Right lobe of liver (tissue), 6 donors: ENCODE measurements at regions not wholly inside any gene's neighbourhood (a gene's known extent, or its start where the extent isn't known, plus 50 kb on each side); places are given as distances from the start of the nearest gene placed in this dataset.

ENCODE experiments used
- ATAC-seq, 4 donors: fragments of 200-7000 bp; cut with Tn5 transposase; one replicate each; pipeline ENCODE4 v1.9.1; 2020; ENCODE audit warnings: mild to moderate bottlenecking in 4 of 4, moderate library complexity in 4 of 4
- DNase-seq, 3 donors: peaks; one replicate each; pipeline ENCODE4 v3.0.0-alpha.2; 2020
- H3K27ac ChIP-seq, 3 donors: fragments of 200-600 bp; one replicate each; pipeline ENCODE4 v1.8.0; 2022
- H3K27me3 ChIP-seq, 2 donors: fragments of 200-600 bp; one replicate each; pipeline ENCODE4 v1.8.0; 2022
- H3K36me3 ChIP-seq, 4 donors: fragments of 200-600 bp; sonication (generic) in 1 of 4; one replicate each; pipeline versions ENCODE4 v1.5.1 to v1.8.0; 2017 to 2022; ENCODE audit warnings: control low read depth in 1 of 4
- H3K4me1 ChIP-seq, 4 donors: fragments of 200-600 bp; sonication (generic) in 1 of 4; one replicate each; pipeline versions ENCODE4 v1.5.1 to v1.8.0; 2017 to 2022; ENCODE audit warnings: control low read depth in 1 of 4
- H3K4me3 ChIP-seq, 3 donors: fragments of 200-600 bp; one replicate each; pipeline ENCODE4 v1.8.0; 2022
- H3K9me3 ChIP-seq, 4 donors: fragments of 200-600 bp; sonication (generic) in 1 of 4; one replicate each; pipeline versions ENCODE4 v1.5.1 to v1.8.0; 2017 to 2022; ENCODE audit warnings: control low read depth in 1 of 4
- POLR2A ChIP-seq: fragments of 450-650 bp; IDR thresholded peaks from one replicate; pipeline ENCODE4 v1.6.1; 2017; ENCODE audit warnings: antibody characterized with exemption, mild to moderate bottlenecking
- WGBS: methylation state at CpG from one replicate; pipeline ENCODE4 v1.1.6; 2018; ENCODE audit warnings: low coverage, low lambda C conversion rate; ENCODE audit not compliant: insufficient coverage; ENCODE audit errors: missing lambda C conversion rate; 5-methylcytosine and 5-hydroxymethylcytosine counted together
- intact Hi-C, 2 donors: fragments of 100-400 bp; cut with DNase I; formaldehyde crosslinking; loops; one replicate each; pipeline versions ENCODE4 v1.11.2 to v1.14.1; 2022
- TF ChIP-seq, protein P1 (sequence below), 4 donors: fragments of 200-600 bp in 3 of 4; fragments of 450-650 bp in 1 of 4; IDR thresholded peaks; one replicate each; pipeline versions ENCODE4 v1.5.1 to v1.8.0; 2016 to 2022; ENCODE audit warnings: antibody characterized with exemption in 4 of 4, mild to moderate bottlenecking in 2 of 4
- donor health status: DM: no; HTN: yes; CAD: no.
- donor health status: DM: no; HTN: no; CAD: no.
- donor health status: DM: no; HTN: no; CAD: no.
- donor health status: DM: no; HTN: yes; CAD: no.
- donor health status: DM: no; HTN: yes; CAD: no.

DNA sequence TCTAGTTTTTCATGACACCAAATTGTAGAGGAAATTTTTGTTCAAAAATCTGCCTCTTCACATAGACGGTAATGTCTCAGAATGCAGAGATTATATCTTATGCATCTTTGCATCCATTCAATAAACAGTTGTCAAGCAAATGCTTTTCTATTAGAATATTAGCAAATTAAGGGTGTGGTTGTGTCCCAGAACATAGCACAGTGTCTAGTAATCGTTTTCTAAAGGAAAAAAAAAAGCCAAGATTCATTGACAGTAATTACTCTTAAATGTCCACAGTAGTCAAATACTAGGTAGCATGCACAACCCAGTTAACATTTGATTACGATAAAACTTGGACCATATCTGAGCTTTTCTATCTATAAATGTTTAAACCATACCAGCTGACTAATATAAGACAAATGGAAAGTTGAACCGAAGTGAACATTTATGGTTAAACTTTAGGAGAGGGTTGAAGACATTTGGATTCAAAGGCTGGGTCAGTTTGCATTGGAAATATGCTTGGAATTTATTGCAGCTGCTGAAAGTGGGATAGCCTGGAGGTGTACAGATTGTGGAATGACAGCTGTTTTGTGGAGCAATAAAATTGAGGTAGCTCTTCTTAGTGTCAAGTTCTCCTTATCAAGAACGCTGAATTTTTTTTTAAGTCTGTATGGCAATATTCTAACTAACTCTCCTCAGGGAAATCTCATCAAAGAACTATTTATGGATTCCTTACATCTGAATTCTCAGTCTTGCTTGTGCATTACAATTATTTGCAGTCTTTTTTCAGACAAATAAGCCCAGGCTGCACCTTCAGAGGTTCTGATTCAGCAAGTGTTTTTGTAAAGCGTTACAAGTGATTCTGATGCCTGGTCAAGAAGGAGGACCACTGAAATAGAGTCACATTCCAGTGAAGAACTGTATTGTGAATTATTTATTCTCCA is 66.7 kb upstream of the ATP2B1 start:
- 71% methylated on average over 6 of the region's 6 CpGs for WGBS
- DNase-seq (no peak), ATAC-seq (no peak)
- no peaks in the 10 kb centered on the region for H3K9me3 ChIP-seq
- intact Hi-C loops, result no loop called here
- H3K36me3 ChIP-seq, result no peaks in the 10 kb centered on the region
- H3K27me3 ChIP-seq, result no peaks in the 10 kb centered on the region
- no peak overlapping the region for H3K27ac ChIP-seq
- H3K4me1 ChIP-seq, result no peaks in the 10 kb centered on the region
- no peak overlapping the region for H3K4me3 ChIP-seq
- TF ChIP-seq, protein P1, sequence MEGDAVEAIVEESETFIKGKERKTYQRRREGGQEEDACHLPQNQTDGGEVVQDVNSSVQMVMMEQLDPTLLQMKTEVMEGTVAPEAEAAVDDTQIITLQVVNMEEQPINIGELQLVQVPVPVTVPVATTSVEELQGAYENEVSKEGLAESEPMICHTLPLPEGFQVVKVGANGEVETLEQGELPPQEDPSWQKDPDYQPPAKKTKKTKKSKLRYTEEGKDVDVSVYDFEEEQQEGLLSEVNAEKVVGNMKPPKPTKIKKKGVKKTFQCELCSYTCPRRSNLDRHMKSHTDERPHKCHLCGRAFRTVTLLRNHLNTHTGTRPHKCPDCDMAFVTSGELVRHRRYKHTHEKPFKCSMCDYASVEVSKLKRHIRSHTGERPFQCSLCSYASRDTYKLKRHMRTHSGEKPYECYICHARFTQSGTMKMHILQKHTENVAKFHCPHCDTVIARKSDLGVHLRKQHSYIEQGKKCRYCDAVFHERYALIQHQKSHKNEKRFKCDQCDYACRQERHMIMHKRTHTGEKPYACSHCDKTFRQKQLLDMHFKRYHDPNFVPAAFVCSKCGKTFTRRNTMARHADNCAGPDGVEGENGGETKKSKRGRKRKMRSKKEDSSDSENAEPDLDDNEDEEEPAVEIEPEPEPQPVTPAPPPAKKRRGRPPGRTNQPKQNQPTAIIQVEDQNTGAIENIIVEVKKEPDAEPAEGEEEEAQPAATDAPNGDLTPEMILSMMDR (IDR thresholded peaks at IDR 0.05), result no peak
- TF ChIP-seq POLR2A, result no peak

DNA sequence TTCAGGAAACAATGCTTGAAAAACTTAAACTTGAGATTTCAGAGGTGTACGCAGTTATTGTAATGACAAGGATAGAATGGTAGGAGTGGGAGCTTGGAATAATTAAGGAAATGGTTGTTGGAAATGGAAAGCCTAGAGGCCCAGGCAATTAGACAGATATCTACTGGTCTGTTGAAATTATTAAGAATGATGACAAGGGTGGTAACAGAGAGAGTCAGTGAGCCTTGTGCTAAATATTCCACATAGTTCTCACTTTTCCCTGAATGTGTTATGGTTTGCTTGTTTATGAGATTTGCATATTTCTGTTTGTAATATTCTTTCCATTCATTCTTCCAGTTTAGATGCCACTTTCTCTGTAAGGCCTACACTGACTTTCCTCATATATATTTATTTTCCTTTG is 66.0 kb upstream of the ATP2B1 start:
- Histone ChIP-seq H3K36me3 (no peaks in the 10 kb centered on the region), H3K27ac (no peak overlapping the region)
- 83% methylated on average over 1 of the region's 1 CpG for WGBS

DNA sequence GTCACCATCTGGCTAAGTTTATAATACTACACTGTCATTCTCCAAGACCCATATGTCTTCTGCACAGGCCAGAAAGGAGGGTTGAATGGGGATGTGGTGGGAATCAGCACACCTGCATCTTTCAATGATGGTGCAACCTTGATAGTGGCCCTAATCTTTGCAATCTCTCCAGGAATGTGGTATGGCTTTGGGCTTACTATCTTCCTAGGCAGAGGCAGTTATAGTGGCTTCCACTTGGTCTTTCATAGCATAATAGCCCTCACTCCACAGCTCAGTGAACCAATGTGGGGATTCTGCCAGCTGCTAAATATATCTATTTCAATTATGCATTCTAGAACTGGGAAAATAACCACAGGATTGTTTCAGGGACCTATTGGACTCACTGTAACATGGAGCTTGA is 61.8 kb upstream of the ATP2B1 start:
- TF ChIP-seq POLR2A, result no peak
- TF ChIP-seq, protein P1 (IDR thresholded peaks at IDR 0.05), result no peak
- Histone ChIP-seq H3K27ac (no peak overlapping the region), H3K36me3 (no peaks in the 10 kb centered on the region), H3K4me3 (no peak overlapping the region), H3K27me3 (no peaks in the 10 kb centered on the region), H3K4me1 (no peaks in the 10 kb centered on the region), H3K9me3 (no peaks in the 10 kb centered on the region)
- DNase-seq (no peak), ATAC-seq (no peak)
- intact Hi-C loops, result no loop called here

More for the DNA sequence above, 66.0 kb upstream of the ATP2B1 start:
- no peak for TF ChIP-seq POLR2A
- TF ChIP-seq, protein P1 (IDR thresholded peaks at IDR 0.05), result no peak
- no peaks in the 10 kb centered on the region for H3K4me1 ChIP-seq
- H3K27me3 ChIP-seq, result no peaks in the 10 kb centered on the region
- no peaks in the 10 kb centered on the region for H3K9me3 ChIP-seq
- intact Hi-C loops, result no loop called here
- H3K4me3 ChIP-seq, result no peak overlapping the region
- ATAC-seq, result no peak
- no peak for DNase-seq

DNA sequence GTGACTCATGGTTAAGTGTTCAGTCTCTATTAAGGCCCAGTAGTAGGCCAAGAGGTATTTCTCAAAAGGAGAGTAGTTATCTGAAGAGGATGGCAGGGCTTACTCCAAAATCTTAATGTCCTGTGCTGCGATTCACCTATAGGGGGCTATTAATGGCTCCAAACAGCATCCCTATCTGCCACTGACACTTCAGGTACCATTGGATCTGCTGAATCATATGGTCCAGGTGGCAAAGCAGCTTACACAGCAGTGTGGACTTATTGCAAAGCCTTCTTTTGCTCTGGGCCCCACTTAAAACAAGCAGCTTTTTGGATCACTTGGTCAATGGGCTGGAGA is 60.8 kb upstream of the ATP2B1 start:
- WGBS, result 20% methylated on average over 1 of the region's 1 CpG
- no peak for ATAC-seq

DNA sequence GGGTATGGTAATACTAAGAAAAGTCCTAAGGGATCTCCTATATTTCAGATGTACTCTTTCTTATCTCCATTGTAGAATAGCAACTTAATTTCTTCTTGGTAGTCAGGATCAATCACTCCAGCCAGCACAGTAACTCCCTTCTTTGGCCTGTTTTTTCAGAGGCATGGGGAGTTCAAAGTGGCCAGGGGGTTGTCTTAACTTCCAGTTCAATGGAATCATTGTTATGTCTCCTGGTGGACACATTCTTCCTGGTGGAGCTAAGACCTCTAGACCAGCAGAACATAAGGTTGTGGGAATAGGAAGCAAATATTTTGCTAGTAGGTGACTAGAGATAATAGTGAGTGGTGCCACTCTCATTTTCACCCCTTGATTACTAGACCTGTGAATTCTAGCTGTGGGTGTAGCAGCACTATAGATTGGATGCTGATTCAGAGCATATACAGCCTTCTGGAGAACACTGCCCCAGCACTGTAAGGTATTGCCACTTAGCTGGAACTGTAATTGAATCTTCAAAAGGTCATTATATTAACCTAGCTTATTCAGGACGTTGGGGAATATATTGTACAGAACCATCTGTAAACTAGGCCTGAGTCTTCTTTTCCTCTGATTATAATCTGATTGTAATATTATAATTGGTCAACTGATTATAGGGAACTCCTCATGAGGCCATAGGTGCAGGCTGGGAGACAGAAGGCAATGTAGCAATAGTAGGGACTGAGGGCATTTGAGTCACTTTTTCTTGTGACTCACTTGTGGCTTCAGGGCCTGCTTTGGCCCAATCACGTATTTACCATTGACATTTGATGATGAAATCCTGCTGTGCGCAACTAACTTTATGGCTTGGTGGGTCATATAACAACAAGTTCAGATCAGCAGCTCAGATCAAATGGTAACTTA is 60.2 kb upstream of the ATP2B1 start:
- no peak for TF ChIP-seq POLR2A
- TF ChIP-seq, protein P1 (IDR thresholded peaks at IDR 0.05), result no peak
- no peaks in the 10 kb centered on the region for H3K4me1 ChIP-seq
- H3K27ac ChIP-seq, result no peak overlapping the region
- ATAC-seq, result peak in 1 of 4 donors; percentile 46
- WGBS, result 26% methylated on average over 2 of the region's 3 CpGs
- no peaks in the 10 kb centered on the region for H3K27me3 ChIP-seq
- intact Hi-C loops, result no loop called here
- H3K36me3 ChIP-seq, result no peaks in the 10 kb centered on the region
- no peaks in the 10 kb centered on the region for H3K9me3 ChIP-seq
- DNase-seq, result no peak
- no peak overlapping the region for H3K4me3 ChIP-seq

More for the DNA sequence above, 60.8 kb upstream of the ATP2B1 start:
- no peak for TF ChIP-seq POLR2A
- no peak for DNase-seq
- Histone ChIP-seq H3K27me3 (no peaks in the 10 kb centered on the region), H3K9me3 (no peaks in the 10 kb centered on the region), H3K36me3 (no peaks in the 10 kb centered on the region), H3K4me3 (no peak overlapping the region), H3K4me1 (no peaks in the 10 kb centered on the region), H3K27ac (no peak overlapping the region)
- intact Hi-C loops, result no loop called here
